ENCODE measurements at regions not wholly inside any gene's neighbourhood (a gene's known extent, or its start where the extent isn't known, plus 50 kb on each side); places are given as distances from the start of the nearest gene placed in this dataset.
"Not testable (repeated sequence)": the region's sequence is repeated elsewhere in the genome, so short reads cannot be mapped to it uniquely, and the experiment has no call there.

GRCh38 chr2:58441643-58442042 lies 200.5 kb upstream of the FANCL start:
- no peak for DNase-seq

GRCh38 chr2:58436872-58437271 lies 195.7 kb upstream of the FANCL start:
- no peak for DNase-seq

GRCh38 chr2:58435246-58435645 lies 194.1 kb upstream of the FANCL start:
- DNase-seq: no peak

GRCh38 chr2:58434692-58435091 lies 193.6 kb upstream of the FANCL start:
- DNase-seq: no peak

GRCh38 chr2:58432491-58433170 lies 191.5 kb upstream of the FANCL start:
- no peak for DNase-seq

GRCh38 chr2:58429014-58429875 lies 188.1 kb upstream of the FANCL start:
- peak; percentile 19 for DNase-seq

- DNase-seq: peak; percentile 37
Observed at GRCh38 chr2:58428096-58429013, 187.2 kb upstream of the FANCL start.

- peak; percentile 62 for DNase-seq
Observed at GRCh38 chr2:58427572-58428095, 186.5 kb upstream of the FANCL start.

GRCh38 chr2:58425368-58425767 lies 184.2 kb upstream of the FANCL start:
- no peak for DNase-seq

GRCh38 chr2:58419983-58420382 lies 178.9 kb upstream of the FANCL start:
- no peak for DNase-seq

- no peak for DNase-seq
Observed at GRCh38 chr2:58416696-58417095, 175.6 kb upstream of the FANCL start.

GRCh38 chr2:58414506-58414905 lies 173.4 kb upstream of the FANCL start:
- DNase-seq: no peak

- DNase-seq: no peak
Observed at GRCh38 chr2:58410549-58410948, 169.4 kb upstream of the FANCL start.

GRCh38 chr2:58407487-58407886 lies 166.4 kb upstream of the FANCL start:
- no peak for DNase-seq

GRCh38 chr2:58405341-58405740 lies 164.2 kb upstream of the FANCL start:
- DNase-seq: no peak

GRCh38 chr2:58401936-58402335 lies 160.8 kb upstream of the FANCL start:
- no peak for DNase-seq

- no peak for DNase-seq
Observed at GRCh38 chr2:58398406-58398805, 157.3 kb upstream of the FANCL start.

- DNase-seq: no peak
Observed at GRCh38 chr2:58387701-58388100, 146.6 kb upstream of the FANCL start.

GRCh38 chr2:58386904-58387303 lies 145.8 kb upstream of the FANCL start:
- DNase-seq: not testable (repeated sequence)

- DNase-seq: no peak
Observed at GRCh38 chr2:58378152-58378551, 137.0 kb upstream of the FANCL start.

- DNase-seq: no peak
Observed at GRCh38 chr2:58377181-58377580, 136.1 kb upstream of the FANCL start.

- no peak for DNase-seq
Observed at GRCh38 chr2:58376592-58376991, 135.5 kb upstream of the FANCL start.
